ENCODE measurements at regions not wholly inside any gene's neighbourhood (a gene's known extent, or its start where the extent isn't known, plus 50 kb on each side); places are given as distances from the start of the nearest gene placed in this dataset.

- 17% methylated on average over 2 of the region's 2 CpGs for WGBS (ENCODE audit: low lambda C conversion rate)
- no peak overlapping the region for H3K27ac ChIP-seq (ENCODE audit: extremely low read length, insufficient read depth, low read length)
- H3K79me2 ChIP-seq (ENCODE audit: insufficient read depth, low read length): no peaks in the 10 kb centered on the region
- ChIA-PET POLR2A (no interaction called here), CTCF (ENCODE audit: low intra/inter-chr PET ratio, low total read pairs) (no interaction called here)
- H3K4me1 ChIP-seq (ENCODE audit: insufficient read depth, low read length): no peaks in the 10 kb centered on the region
- no TSS peak for BruUV-seq (replicated peaks)
- H3K36me3 ChIP-seq (replicated peaks in 1 of 2; ENCODE audit: control insufficient read depth in 1 of 2, insufficient read depth in 2 of 2, low read length in 2 of 2): no peaks in the 10 kb centered on the region
- FAIRE-seq (no peak), DNase-seq (ENCODE audit: low spot score) (no peak), ATAC-seq (no peak)
- no peaks in the 10 kb centered on the region for H4K20me1 ChIP-seq (ENCODE audit: insufficient read depth, low read length)
- H3K9ac ChIP-seq (ENCODE audit: insufficient read depth, low read depth, low read length): no peak overlapping the region
- no peaks in the 10 kb centered on the region for H3K9me3 ChIP-seq (ENCODE audit: low read length)
- in situ Hi-C loops (cut with HindIII; ENCODE audit: extremely low pct_ligation_motif_present, low pct_unique_long_range_greater_than_20kb): no loop called here
- peaks cover 0 to 27% of the 10 kb centered on the region in 2 experiments; a peak in 3 of 5 replicates for H3K27me3 ChIP-seq (ENCODE audit: control insufficient read depth in 1 of 2, insufficient read depth in 2 of 2, low read length in 2 of 2)
- intact Hi-C loops (cut with micrococcal nuclease; ENCODE audit: unreplicated experiment): no loop called here
- H3K4me3 ChIP-seq (replicated peaks in 1 of 3; ENCODE audit: insufficient read depth in 1 of 3, low read depth in 2 of 3, low read length in 3 of 3): no peak overlapping the region
- H2AFZ ChIP-seq (ENCODE audit: low read length): no peak overlapping the region
- H3K4me2 ChIP-seq (ENCODE audit: low read depth, low read length): no peak overlapping the region
- no peak for TF ChIP-seq ZNF775 (CRISPR knock-in tag; IDR thresholded peaks at IDR 0.05; ENCODE audit: borderline replicate concordance)
- no peak for TF ChIP-seq NRL (CRISPR knock-in tag; IDR thresholded peaks at IDR 0.05; ENCODE audit: borderline replicate concordance)
- TF ChIP-seq REST (IDR thresholded peaks at IDR 0.05; ENCODE audit: borderline replicate concordance in 1 of 2, low read depth in 1 of 2, low read length in 2 of 2): no peak
- no peak for TF ChIP-seq MXD3 (CRISPR knock-in tag; IDR thresholded peaks at IDR 0.05)
- TF ChIP-seq ZNF782 (CRISPR knock-in tag; IDR thresholded peaks at IDR 0.05; ENCODE audit: borderline replicate concordance): no peak
- TF ChIP-seq ZBTB34 (CRISPR knock-in tag; IDR thresholded peaks at IDR 0.05): no peak
- no peak for TF ChIP-seq SAP130 (CRISPR knock-in tag; IDR thresholded peaks at IDR 0.05; ENCODE audit: low read depth)
- TF ChIP-seq SNAI1 (CRISPR knock-in tag; IDR thresholded peaks at IDR 0.05; ENCODE audit: borderline replicate concordance): no peak
- no peak for TF ChIP-seq MLX (CRISPR knock-in tag; IDR thresholded peaks at IDR 0.05)
- no peak for TF ChIP-seq ZNF691 (CRISPR knock-in tag; IDR thresholded peaks at IDR 0.05; ENCODE audit: borderline replicate concordance, low read depth)
- TF ChIP-seq TRIM24 (CRISPR knock-in tag; IDR thresholded peaks at IDR 0.05): no peak
- no peak for TF ChIP-seq STAT6 (CRISPR knock-in tag; IDR thresholded peaks at IDR 0.05; ENCODE audit: borderline replicate concordance)
These were observed 80.9 kb upstream of the USP47 start for GRCh38 chr11:11760838-11761237.
